ENCODE measurements at regions not wholly inside any gene's neighbourhood (a gene's known extent, or its start where the extent isn't known, plus 50 kb on each side); places are given as distances from the start of the nearest gene placed in this dataset.

GRCh38 chr7:132672200-132672990, 96.1 kb upstream of the PLXNA4 start:
- DNase-seq (ENCODE audit: low read depth), result no peak

- no peak for DNase-seq (ENCODE audit: low read depth)
These were observed 90.5 kb upstream of the PLXNA4 start for GRCh38 chr7:132666774-132667172.

GRCh38 chr7:132666071-132666773, 90.0 kb upstream of the PLXNA4 start:
- no peak for DNase-seq (ENCODE audit: low read depth)

GRCh38 chr7:132656846-132657776, 80.8 kb upstream of the PLXNA4 start:
- no peak for DNase-seq (ENCODE audit: low read depth)

- DNase-seq (ENCODE audit: low read depth), result no peak
These were observed 80.1 kb upstream of the PLXNA4 start for GRCh38 chr7:132656341-132656740.

- peak; percentile 5 for DNase-seq (ENCODE audit: low read depth)
These were observed 79.0 kb upstream of the PLXNA4 start for GRCh38 chr7:132655131-132655727.

- DNase-seq (ENCODE audit: low read depth), result no peak
These were observed 77.9 kb upstream of the PLXNA4 start for GRCh38 chr7:132654150-132654549.

- DNase-seq (ENCODE audit: low read depth), result no peak
These were observed 77.2 kb upstream of the PLXNA4 start for GRCh38 chr7:132653366-132653930.

GRCh38 chr7:132652507-132652906, 76.2 kb upstream of the PLXNA4 start:
- DNase-seq (ENCODE audit: low read depth), result no peak

- DNase-seq (ENCODE audit: low read depth), result no peak
These were observed 74.2 kb upstream of the PLXNA4 start for GRCh38 chr7:132650498-132650897.

GRCh38 chr7:132647311-132647710, 71.0 kb upstream of the PLXNA4 start:
- DNase-seq (ENCODE audit: low read depth), result no peak

GRCh38 chr7:132646052-132646451, 69.8 kb upstream of the PLXNA4 start:
- DNase-seq (ENCODE audit: low read depth), result no peak

- DNase-seq (ENCODE audit: low read depth), result no peak
These were observed 67.0 kb upstream of the PLXNA4 start for GRCh38 chr7:132643302-132643701.

- no peak for DNase-seq (ENCODE audit: low read depth)
These were observed 65.0 kb upstream of the PLXNA4 start for GRCh38 chr7:132641238-132641637.

- no peak for DNase-seq (ENCODE audit: low read depth)
These were observed 63.7 kb upstream of the PLXNA4 start for GRCh38 chr7:132639983-132640382.

- DNase-seq (ENCODE audit: low read depth), result no peak
These were observed 61.7 kb upstream of the PLXNA4 start for GRCh38 chr7:132638000-132638399.

- no peak for DNase-seq (ENCODE audit: low read depth)
These were observed 60.3 kb upstream of the PLXNA4 start for GRCh38 chr7:132636581-132636980.

- DNase-seq (ENCODE audit: low read depth), result no peak
These were observed 58.9 kb upstream of the PLXNA4 start for GRCh38 chr7:132635127-132635526.

GRCh38 chr7:132630834-132631233, 54.6 kb upstream of the PLXNA4 start:
- no peak for DNase-seq (ENCODE audit: low read depth)

Measured in stimulated activated CD8-positive, alpha-beta memory T cell treated with anti-CD3 and anti-CD28 coated beads, Interleukin-4, amount 100 ng/mL, for 24 hours (primary cell).